ENCODE measurements at regions not wholly inside any gene's neighbourhood (a gene's known extent, or its start where the extent isn't known, plus 50 kb on each side); places are given as distances from the start of the nearest gene placed in this dataset.

DNA sequence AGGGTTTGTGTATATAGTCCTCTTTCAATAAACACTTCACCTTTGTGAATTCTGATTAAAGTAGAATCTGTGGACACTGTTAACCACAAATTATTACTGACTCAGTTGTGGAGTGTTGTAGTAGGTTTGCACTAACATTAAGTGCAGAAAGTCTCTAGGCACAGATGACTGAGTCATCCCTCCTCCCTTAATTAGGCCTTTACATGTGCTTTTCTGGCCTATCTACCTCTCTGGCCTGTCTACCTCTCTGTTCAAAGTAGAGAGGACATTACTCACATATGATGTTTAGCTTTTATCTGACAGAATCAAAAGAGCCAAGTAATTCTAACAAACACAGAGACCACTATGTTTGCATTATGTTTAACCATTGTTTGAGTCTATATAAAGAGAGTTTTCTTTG lies 783.0 kb downstream of the TENT5A start:
- TF ChIP-seq POLR2A (IDR thresholded peaks at IDR 0.05; ENCODE audit: low read depth, low read length) = no peak
- no peak for TF ChIP-seq POLR2AphosphoS5 (IDR thresholded peaks at IDR 0.05; ENCODE audit: low read depth, low read length)

All from GM12891 (cell line).